GM23338 (cell line): ENCODE measurements at regions not wholly inside any gene's neighbourhood (a gene's known extent, or its start where the extent isn't known, plus 50 kb on each side); places are given as distances from the start of the nearest gene placed in this dataset.

Experiments
- ATAC-seq: fragments of 200-7000 bp; cut with Tn5 transposase; 3 replicates; pipeline ENCODE4 v1.9.1; 2020
- DNase-seq: peaks from one replicate; pipeline ENCODE4 v3.0.0-alpha.2; 2015; ENCODE audit warnings: low spot score
- H2AFZ ChIP-seq: fragments of 200-600 bp; sonication (generic); 2 replicates; pipeline ENCODE4 v1.8.0; 2016; ENCODE audit warnings: antibody characterized with exemption, mild to moderate bottlenecking, moderate library complexity
- H3F3A ChIP-seq: fragments of 200-600 bp; sonication (generic); replicated peaks from 2 replicates; pipeline ENCODE4 v1.8.0; 2017; ENCODE audit warnings: antibody characterized with exemption, mixed run types, low read depth
- H3K27ac ChIP-seq: fragments of 200-600 bp; sonication (generic); 2 replicates; pipeline ENCODE4 v1.6.1; 2016; ENCODE audit warnings: low read depth
- H3K27me3 ChIP-seq: fragments of 200-600 bp; sonication (generic); 2 replicates; pipeline ENCODE4 v1.8.0; 2016; ENCODE audit warnings: mild to moderate bottlenecking, mixed run types, moderate library complexity; ENCODE audit not compliant: insufficient read depth
- H3K36me3 ChIP-seq: fragments of 200-600 bp; sonication (generic); 2 replicates; pipeline ENCODE4 v1.8.0; 2016; ENCODE audit warnings: mild to moderate bottlenecking; ENCODE audit not compliant: insufficient read depth
- H3K4me1 ChIP-seq: fragments of 200-600 bp; sonication (generic); 2 replicates; pipeline ENCODE4 v1.8.0; 2016; ENCODE audit warnings: mild to moderate bottlenecking, moderate library complexity; ENCODE audit not compliant: insufficient read depth
- H3K4me2 ChIP-seq: fragments of 200-600 bp; sonication (generic); 2 replicates; pipeline ENCODE4 v1.7.1; 2017; ENCODE audit warnings: mixed run types
- H3K4me3 ChIP-seq: fragments of 200-600 bp; sonication (generic); 2 replicates; pipeline ENCODE4 v1.6.1; 2016; ENCODE audit warnings: mixed run types
- H3K79me2 ChIP-seq: fragments of 200-600 bp; sonication (generic); replicated peaks from 2 replicates; pipeline ENCODE4 v1.8.0; 2017; ENCODE audit warnings: mild to moderate bottlenecking; ENCODE audit not compliant: insufficient read depth
- H3K9me2 ChIP-seq: fragments of 200-600 bp; sonication (generic); 2 replicates; pipeline ENCODE4 v1.8.0; 2017; ENCODE audit not compliant: insufficient read depth
- H4K20me1 ChIP-seq: fragments of 200-600 bp; sonication (generic); replicated peaks from 2 replicates; pipeline ENCODE4 v1.8.0; 2017; ENCODE audit warnings: mild to moderate bottlenecking; ENCODE audit not compliant: insufficient read depth
- H3K27ac Mint-ChIP-seq: 2 replicates; pipeline ENCODE4 v1.8.0; 2020; ENCODE audit warnings: inconsistent platforms, mild to moderate bottlenecking, moderate library complexity, mixed read lengths
- H3K27me3 Mint-ChIP-seq: 3 replicates; pipeline ENCODE4 v1.8.0; 2022; ENCODE audit warnings: low read depth, mild to moderate bottlenecking, moderate library complexity, mixed read lengths, inconsistent platforms; ENCODE audit not compliant: insufficient read depth, poor library complexity
- H3K36me3 Mint-ChIP-seq: 3 replicates; pipeline ENCODE4 v1.8.0; 2021; ENCODE audit warnings: low read depth, mild to moderate bottlenecking, inconsistent platforms, moderate library complexity, mixed read lengths
- H3K4me1 Mint-ChIP-seq: 3 replicates; pipeline ENCODE4 v1.8.0; 2020; ENCODE audit warnings: mild to moderate bottlenecking, inconsistent platforms, mixed read lengths
- H3K4me3 Mint-ChIP-seq: 3 replicates; pipeline ENCODE4 v1.8.0; 2021; ENCODE audit warnings: moderate library complexity, mild to moderate bottlenecking, inconsistent platforms, mixed read lengths
- H3K9me3 Mint-ChIP-seq: 3 replicates; pipeline ENCODE4 v1.8.0; 2020; ENCODE audit warnings: moderate library complexity, mild to moderate bottlenecking, inconsistent platforms, mixed read lengths
- CREB1 ChIP-seq: fragments of 250-450 bp; sonication (Bioruptor Pico); IDR thresholded peaks from 2 replicates; pipeline ENCODE4 v1.5.0; 2020; ENCODE audit warnings: low read depth, mild to moderate bottlenecking, moderate library complexity
- CTCF ChIP-seq, 2 experiments: fragments of 200-600 bp in 1 of 2; sonication (generic) in 1 of 2; conservative IDR thresholded peaks; 2 replicates each; pipeline versions ENCODE4 v1.5.1 to v1.6.1; 2016 to 2017; ENCODE audit warnings: antibody characterized with exemption in 2 of 2, low read depth in 2 of 2, mild to moderate bottlenecking in 2 of 2, moderate library complexity in 1 of 2
- EZH2phosphoT487 ChIP-seq: fragments of 200-600 bp; sonication (generic); IDR thresholded peaks from one replicate; pipeline ENCODE4 v1.8.1; 2018; ENCODE audit warnings: antibody characterized with exemption; ENCODE audit not compliant: unreplicated experiment
- JUNB ChIP-seq: IDR thresholded peaks from one replicate; pipeline ENCODE4 v1.6.1; 2016; ENCODE audit warnings: antibody characterized with exemption; ENCODE audit not compliant: unreplicated experiment
- NANOG ChIP-seq: IDR thresholded peaks from 2 replicates; pipeline ENCODE4 v1.6.1; 2016; ENCODE audit warnings: antibody characterized with exemption, borderline replicate concordance
- POLR2AphosphoS5 ChIP-seq: IDR thresholded peaks from 2 replicates; pipeline ENCODE4 v1.6.1; 2016; ENCODE audit warnings: antibody characterized with exemption, low read depth
- STAT1 ChIP-seq: IDR thresholded peaks from one replicate; pipeline ENCODE4 v1.6.1; 2016; ENCODE audit warnings: antibody characterized with exemption; ENCODE audit not compliant: unreplicated experiment
- ZNF331 ChIP-seq: fragments of 250-450 bp; sonication (Bioruptor Pico); IDR thresholded peaks from 2 replicates; pipeline ENCODE4 v1.5.0; 2020; ENCODE audit warnings: low read depth, mild to moderate bottlenecking, moderate library complexity
- TF ChIP-seq, protein P1 (sequence below): IDR thresholded peaks from one replicate; pipeline ENCODE4 v1.6.1; 2018; ENCODE audit warnings: antibody characterized with exemption; ENCODE audit not compliant: unreplicated experiment
- TF ChIP-seq, protein P2 (sequence below): IDR thresholded peaks from 2 replicates; pipeline ENCODE4 v1.6.1; 2016; ENCODE audit warnings: antibody characterized with exemption

- DNase-seq = no peak
- Histone ChIP-seq H3K36me3 (no peaks in the 10 kb centered on the region), H3K27ac (no peak overlapping the region), H3K27me3 (no peaks in the 10 kb centered on the region), H4K20me1 (no peaks in the 10 kb centered on the region), H3K4me2 (no peak overlapping the region), H3K4me1 (no peaks in the 10 kb centered on the region), H3K4me3 (no peak overlapping the region), H3K9me2 (no peaks in the 10 kb centered on the region; the same call in 1 of the 2 replicates), H2AFZ (peak overlapping the region; percentile 36; the same call in 1 of the 2 replicates), H3F3A (no peaks in the 10 kb centered on the region), H3K79me2 (no peaks in the 10 kb centered on the region)
- H3K36me3 Mint-ChIP-seq = no peaks in the 10 kb centered on the region
- no peak overlapping the region for H3K4me3 Mint-ChIP-seq
- H3K9me3 Mint-ChIP-seq = no peaks in the 10 kb centered on the region
- ATAC-seq = no peak
- H3K4me1 Mint-ChIP-seq = no peaks in the 10 kb centered on the region
- no peak for TF ChIP-seq CTCF (conservative IDR thresholded peaks at IDR 0.05; ENCODE audit: low read depth in 2 of 2)
- H3K27ac Mint-ChIP-seq = no peak overlapping the region
- H3K27me3 Mint-ChIP-seq = no peaks in the 10 kb centered on the region
Measured at GRCh38 chr11:29244355-29244754, 772.5 kb downstream of the KCNA4 start.

- H3K4me1 ChIP-seq = no peaks in the 10 kb centered on the region
- Mint-ChIP-seq H3K4me3 (no peak overlapping the region), H3K27ac (no peak overlapping the region), H3K4me1 (no peaks in the 10 kb centered on the region), H3K27me3 (no peaks in the 10 kb centered on the region), H3K36me3 (no peaks in the 10 kb centered on the region), H3K9me3 (no peaks in the 10 kb centered on the region)
- H3K79me2 ChIP-seq = no peaks in the 10 kb centered on the region
- H3K27me3 ChIP-seq = no peaks in the 10 kb centered on the region
- no peak overlapping the region for H3K4me3 ChIP-seq
- H3K36me3 ChIP-seq = no peaks in the 10 kb centered on the region
- no peak overlapping the region for H2AFZ ChIP-seq
- no peak for DNase-seq
- H3K4me2 ChIP-seq = no peak overlapping the region
- no peaks in the 10 kb centered on the region for H3F3A ChIP-seq
- TF ChIP-seq, protein P1, sequence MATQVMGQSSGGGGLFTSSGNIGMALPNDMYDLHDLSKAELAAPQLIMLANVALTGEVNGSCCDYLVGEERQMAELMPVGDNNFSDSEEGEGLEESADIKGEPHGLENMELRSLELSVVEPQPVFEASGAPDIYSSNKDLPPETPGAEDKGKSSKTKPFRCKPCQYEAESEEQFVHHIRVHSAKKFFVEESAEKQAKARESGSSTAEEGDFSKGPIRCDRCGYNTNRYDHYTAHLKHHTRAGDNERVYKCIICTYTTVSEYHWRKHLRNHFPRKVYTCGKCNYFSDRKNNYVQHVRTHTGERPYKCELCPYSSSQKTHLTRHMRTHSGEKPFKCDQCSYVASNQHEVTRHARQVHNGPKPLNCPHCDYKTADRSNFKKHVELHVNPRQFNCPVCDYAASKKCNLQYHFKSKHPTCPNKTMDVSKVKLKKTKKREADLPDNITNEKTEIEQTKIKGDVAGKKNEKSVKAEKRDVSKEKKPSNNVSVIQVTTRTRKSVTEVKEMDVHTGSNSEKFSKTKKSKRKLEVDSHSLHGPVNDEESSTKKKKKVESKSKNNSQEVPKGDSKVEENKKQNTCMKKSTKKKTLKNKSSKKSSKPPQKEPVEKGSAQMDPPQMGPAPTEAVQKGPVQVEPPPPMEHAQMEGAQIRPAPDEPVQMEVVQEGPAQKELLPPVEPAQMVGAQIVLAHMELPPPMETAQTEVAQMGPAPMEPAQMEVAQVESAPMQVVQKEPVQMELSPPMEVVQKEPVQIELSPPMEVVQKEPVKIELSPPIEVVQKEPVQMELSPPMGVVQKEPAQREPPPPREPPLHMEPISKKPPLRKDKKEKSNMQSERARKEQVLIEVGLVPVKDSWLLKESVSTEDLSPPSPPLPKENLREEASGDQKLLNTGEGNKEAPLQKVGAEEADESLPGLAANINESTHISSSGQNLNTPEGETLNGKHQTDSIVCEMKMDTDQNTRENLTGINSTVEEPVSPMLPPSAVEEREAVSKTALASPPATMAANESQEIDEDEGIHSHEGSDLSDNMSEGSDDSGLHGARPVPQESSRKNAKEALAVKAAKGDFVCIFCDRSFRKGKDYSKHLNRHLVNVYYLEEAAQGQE = no peak
- H3K27ac ChIP-seq = no peak overlapping the region
- ATAC-seq = no peak
- H4K20me1 ChIP-seq = no peaks in the 10 kb centered on the region
- no peaks in the 10 kb centered on the region; the same call in 1 of the 2 replicates for H3K9me2 ChIP-seq
Measured at GRCh38 chr11:29243616-29244015, 773.2 kb downstream of the KCNA4 start.

DNA sequence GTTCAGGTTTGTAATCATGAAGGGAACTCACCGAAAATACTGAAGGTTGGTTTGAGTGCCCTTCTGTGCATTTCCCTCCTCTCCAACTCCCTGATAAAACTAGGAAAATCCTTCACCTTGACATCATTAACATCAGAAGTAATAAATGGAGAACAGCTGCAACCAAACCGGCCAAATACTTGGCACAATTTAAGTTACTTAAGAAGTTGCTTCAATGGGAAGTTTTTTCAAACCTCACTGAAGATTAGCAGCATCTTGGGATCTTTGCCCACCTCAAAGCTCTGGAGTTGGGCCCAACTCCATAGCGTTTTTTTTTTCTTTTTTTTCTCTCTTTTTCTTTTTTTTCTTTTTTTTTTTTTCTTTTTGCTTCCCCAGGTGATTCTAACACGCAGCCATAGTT is 784.8 kb downstream of the KCNA4 start:
- H3K27me3 ChIP-seq = no peaks in the 10 kb centered on the region
- DNase-seq (no peak), ATAC-seq (no peak)
- no peaks in the 10 kb centered on the region for H3K4me1 Mint-ChIP-seq
- H3K36me3 Mint-ChIP-seq = no peaks in the 10 kb centered on the region
- no peak overlapping the region for H3K4me3 ChIP-seq
- no peaks in the 10 kb centered on the region for H3K4me1 ChIP-seq
- no peaks in the 10 kb centered on the region for H3K36me3 ChIP-seq
- H4K20me1 ChIP-seq = no peaks in the 10 kb centered on the region
- no peaks in the 10 kb centered on the region for H3K27me3 Mint-ChIP-seq
- H3K27ac ChIP-seq = no peak overlapping the region
- H3F3A ChIP-seq = no peaks in the 10 kb centered on the region
- H2AFZ ChIP-seq = peak overlapping the region; percentile 21; the same call in 1 of the 2 replicates
- no peak overlapping the region for H3K27ac Mint-ChIP-seq
- no peak overlapping the region for H3K4me2 ChIP-seq
- peaks cover 6% of the 10 kb centered on the region; the same call in 1 of the 2 replicates for H3K9me2 ChIP-seq
- H3K79me2 ChIP-seq = no peaks in the 10 kb centered on the region
- H3K9me3 Mint-ChIP-seq = no peaks in the 10 kb centered on the region
- H3K4me3 Mint-ChIP-seq = no peak overlapping the region
- TF ChIP-seq NANOG = no peak
- TF ChIP-seq, protein P2, sequence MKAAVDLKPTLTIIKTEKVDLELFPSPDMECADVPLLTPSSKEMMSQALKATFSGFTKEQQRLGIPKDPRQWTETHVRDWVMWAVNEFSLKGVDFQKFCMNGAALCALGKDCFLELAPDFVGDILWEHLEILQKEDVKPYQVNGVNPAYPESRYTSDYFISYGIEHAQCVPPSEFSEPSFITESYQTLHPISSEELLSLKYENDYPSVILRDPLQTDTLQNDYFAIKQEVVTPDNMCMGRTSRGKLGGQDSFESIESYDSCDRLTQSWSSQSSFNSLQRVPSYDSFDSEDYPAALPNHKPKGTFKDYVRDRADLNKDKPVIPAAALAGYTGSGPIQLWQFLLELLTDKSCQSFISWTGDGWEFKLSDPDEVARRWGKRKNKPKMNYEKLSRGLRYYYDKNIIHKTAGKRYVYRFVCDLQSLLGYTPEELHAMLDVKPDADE = no peak
- TF ChIP-seq POLR2AphosphoS5 = no peak
- TF ChIP-seq CTCF (conservative IDR thresholded peaks at IDR 0.05; ENCODE audit: low read depth in 2 of 2) = no peak
- no peak for TF ChIP-seq STAT1
- no peak for TF ChIP-seq EZH2phosphoT487
- no peak for TF ChIP-seq CREB1 (CRISPR knock-in tag)
- TF ChIP-seq ZNF331 (CRISPR knock-in tag) = no peak
- no peak for TF ChIP-seq JUNB
